Endothelial cell of umbilical vein (primary cell): ENCODE measurements at regions not wholly inside any gene's neighbourhood (a gene's known extent, or its start where the extent isn't known, plus 50 kb on each side); places are given as distances from the start of the nearest gene placed in this dataset.

ENCODE experiments used
- BruUV-seq: library from RNA; stranded (reverse); fragments of 400-500 nt; replicated peaks from 2 replicates; lab custom pipeline; 2021; lab: Mats Ljungman, UMichigan
- CTCF ChIA-PET: fragments of 300-600, 350-600 bp; sonication (Branson Sonifier 250); formaldehyde crosslinking; loops from one replicate; lab custom pipeline; 2021; ENCODE audit warnings: antibody characterized with exemption, inconsistent platforms; lab: Charles Lee
- POLR2A ChIA-PET: fragments of 300-600, 350-600 bp; sonication (Branson Sonifier 250); formaldehyde crosslinking; loops from one replicate; lab custom pipeline; 2021; ENCODE audit warnings: antibody characterized with exemption, inconsistent platforms; lab: Charles Lee
- DNase-seq: peaks from one replicate; pipeline ENCODE4 v3.0.0-alpha.2; 2011; ENCODE audit warnings: low read depth, low spot score
- FAIRE-seq: peaks from 2 replicates; lab custom pipeline; 2011; peaks lifted over from hg19 to GRCh38; lab: Jason Lieb, UNC
- H2AFZ ChIP-seq: 2 replicates; pipeline ENCODE4 v1.6.0; 2012; ENCODE audit warnings: low read depth, low read length, control low read depth, inconsistent platforms
- H3K27ac ChIP-seq: 2 replicates; pipeline ENCODE4 v1.5.1; 2011; ENCODE audit warnings: low read depth, mild to moderate bottlenecking, control low read depth, low read length, moderate library complexity; ENCODE audit not compliant: insufficient read depth
- H3K27me3 ChIP-seq, 2 experiments: 2 replicates each; pipeline versions ENCODE4 v1.6.0 to v1.6.1; 2011; ENCODE audit warnings: low read length in 2 of 2, mixed read lengths in 1 of 2; ENCODE audit not compliant: control insufficient read depth in 2 of 2, insufficient read depth in 2 of 2
- H3K36me3 ChIP-seq, 2 experiments: 2 replicates in 1 of 2; 3 replicates in 1 of 2; pipeline ENCODE4 v1.5.1; 2011; ENCODE audit warnings: low read length in 2 of 2, mild to moderate bottlenecking in 1 of 2, moderate library complexity in 1 of 2; ENCODE audit not compliant: control insufficient read depth in 2 of 2, insufficient read depth in 2 of 2; ENCODE audit errors: extremely low read depth in 1 of 2
- H3K4me1 ChIP-seq: 3 replicates; pipeline ENCODE4 v1.5.1; 2011; ENCODE audit warnings: mild to moderate bottlenecking, low read length; ENCODE audit not compliant: control insufficient read depth, insufficient read depth; ENCODE audit errors: extremely low read depth
- H3K4me2 ChIP-seq: 2 replicates; pipeline ENCODE4 v1.6.1; 2011; ENCODE audit warnings: low read length, control low read depth, mixed read lengths; ENCODE audit not compliant: insufficient read depth
- H3K4me3 ChIP-seq, 3 experiments: fragments of 200-600 bp in 1 of 3; sonication (generic), shearing (Covaris generic) in 1 of 3; replicated peaks in 1 of 3; 2 replicates each; pipeline ENCODE4 v1.5.1; 2011 to 2016; ENCODE audit warnings: control low read depth in 3 of 3, low read length in 3 of 3, mild to moderate bottlenecking in 2 of 3, inconsistent platforms in 1 of 3, low read depth in 1 of 3, moderate library complexity in 1 of 3; ENCODE audit not compliant: insufficient read depth in 1 of 3
- H3K79me2 ChIP-seq: 2 replicates; pipeline ENCODE4 v1.6.0; 2012; ENCODE audit warnings: low read length, inconsistent platforms; ENCODE audit not compliant: control insufficient read depth, insufficient read depth
- H3K9ac ChIP-seq: replicated peaks from 2 replicates; pipeline ENCODE3; 2011; ENCODE audit warnings: low read length, control low read depth; ENCODE audit not compliant: insufficient read depth; ENCODE audit errors: extremely low read depth
- H3K9me1 ChIP-seq: replicated peaks from 3 replicates; pipeline ENCODE4 v1.6.0; 2011; ENCODE audit warnings: mild to moderate bottlenecking, low read length; ENCODE audit not compliant: control insufficient read depth, insufficient read depth; ENCODE audit errors: extremely low read depth
- H3K9me3 ChIP-seq: replicated peaks from 2 replicates; pipeline ENCODE4 v1.5.1; 2012; ENCODE audit warnings: low read length, inconsistent platforms; ENCODE audit not compliant: control insufficient read depth, insufficient read depth
- H4K20me1 ChIP-seq: replicated peaks from 2 replicates; pipeline ENCODE3; 2011; ENCODE audit warnings: mild to moderate bottlenecking, low read length; ENCODE audit not compliant: control insufficient read depth, insufficient read depth; ENCODE audit errors: extremely low read depth
- CTCF ChIP-seq, 2 donors: IDR thresholded peaks; 1 replicate in 1 of 2; 2 replicates in 1 of 2; pipeline ENCODE4 v1.5.1; 2011; ENCODE audit warnings: low read length in 2 of 2, mild to moderate bottlenecking in 2 of 2, moderate library complexity in 2 of 2, control low read depth in 1 of 2, inconsistent platforms in 1 of 2, low read depth in 1 of 2; ENCODE audit not compliant: insufficient read depth in 1 of 2; ENCODE audit errors: extremely low read depth in 1 of 2
- EZH2 ChIP-seq: IDR thresholded peaks from 2 replicates; pipeline ENCODE4 v1.6.1; 2012; ENCODE audit warnings: borderline replicate concordance, low read depth, mild to moderate bottlenecking, moderate library complexity, low read length, inconsistent platforms; ENCODE audit not compliant: severe bottlenecking
- FOS ChIP-seq: IDR thresholded peaks from 2 replicates; pipeline ENCODE4 v1.6.1; 2011; ENCODE audit warnings: mild to moderate bottlenecking, low read length, moderate library complexity, borderline replicate concordance; ENCODE audit not compliant: insufficient read depth
- GATA2 ChIP-seq: IDR thresholded peaks from 2 replicates; pipeline ENCODE4 v1.7.0; 2011; ENCODE audit warnings: low read depth, mild to moderate bottlenecking, moderate library complexity, mixed read lengths, low read length; ENCODE audit not compliant: insufficient read length, insufficient read depth
- JUN ChIP-seq: IDR thresholded peaks from 2 replicates; pipeline ENCODE4 v1.6.1; 2011; ENCODE audit warnings: borderline replicate concordance, low read depth; ENCODE audit not compliant: insufficient read length, insufficient read depth
- MAX ChIP-seq: IDR thresholded peaks from 2 replicates; pipeline ENCODE4 v1.6.1; 2011; ENCODE audit not compliant: insufficient read depth, insufficient read length
- MYC ChIP-seq: IDR thresholded peaks from one replicate; pipeline ENCODE4 v1.6.1; 2011; ENCODE audit warnings: mild to moderate bottlenecking, low read depth, low read length
- POLR2A ChIP-seq: IDR thresholded peaks from 2 replicates; pipeline ENCODE4 v1.6.1; 2012; ENCODE audit warnings: low read depth, mild to moderate bottlenecking, control low read depth, low read length
- POLR2AphosphoS5 ChIP-seq: IDR thresholded peaks from 2 replicates; pipeline ENCODE4 v1.6.1; 2012; ENCODE audit warnings: low read depth, mild to moderate bottlenecking, control low read depth, low read length, moderate library complexity; ENCODE audit not compliant: insufficient read depth
- dilution Hi-C: fragments of 300-500 bp; cut with MboI; formaldehyde crosslinking; loops from one replicate; pipeline ENCODE4 v1.15.0; 2019; ENCODE audit warnings: low sequenced_read_pairs; ENCODE audit not compliant: extremely low pct_ligation_motif_present
- intact Hi-C: fragments of 100-400 bp; cut with micrococcal nuclease; formaldehyde crosslinking; loops from one replicate; pipeline ENCODE4 v1.10.0; 2022

- no TSS peak for BruUV-seq
- Histone ChIP-seq H3K79me2 (no peaks in the 10 kb centered on the region), H3K4me3 (no peak overlapping the region), H3K9me1 (no peaks in the 10 kb centered on the region), H3K9me3 (no peaks in the 10 kb centered on the region), H3K36me3 (no peaks in the 10 kb centered on the region), H2AFZ (no peak overlapping the region), H3K27me3 (no peaks in the 10 kb centered on the region), H3K9ac (no peak overlapping the region), H3K4me1 (peaks cover 12% of the 10 kb centered on the region), H3K4me2 (peak overlapping the region; percentile 44), H4K20me1 (no peaks in the 10 kb centered on the region), H3K27ac (no peak overlapping the region)
- POLR2A ChIA-PET: no interaction called here
- FAIRE-seq (no peak), DNase-seq (no peak)
- TF ChIP-seq GATA2 (no peak), POLR2AphosphoS5 (no peak), FOS (no peak), MYC (no peak), MAX (no peak), EZH2 (no peak), POLR2A (no peak), CTCF (IDR thresholded peaks at IDR 0.05; ENCODE audit: extremely low read depth in 1 of 2, insufficient read depth in 1 of 2, low read depth in 1 of 2, low read length in 2 of 2) (no peak), JUN (no peak)
- CTCF ChIA-PET: no interaction called here
- dilution Hi-C loops: no loop called here
- intact Hi-C loops: loop anchor here (2.0 kb wide), 1 partner anchor 22 kb away; no protein-coding TSS in a partner anchor
These were observed 92.2 kb upstream of the ALCAM start for GRCh38 chr3:105274536-105274935.
